ENCODE measurements at regions not wholly inside any gene's neighbourhood (a gene's known extent, or its start where the extent isn't known, plus 50 kb on each side); places are given as distances from the start of the nearest gene placed in this dataset.

- no peak for TF ChIP-seq MAX (IDR thresholded peaks at IDR 0.05; ENCODE audit: low read depth)
- no peak for TF ChIP-seq USF1 (IDR thresholded peaks at IDR 0.05; ENCODE audit: borderline replicate concordance, low read depth)
Observed at GRCh38 chr14:98579140-98579539, 692.9 kb downstream of the BCL11B start.

Measured in SK-N-SH (cell line).